HCT116 (cell line): ENCODE measurements at regions not wholly inside any gene's neighbourhood (a gene's known extent, or its start where the extent isn't known, plus 50 kb on each side); places are given as distances from the start of the nearest gene placed in this dataset.

Experiments
- ATAC-seq: fragments of 200-7000 bp; cut with Tn5 transposase; 2 replicates; pipeline ENCODE4 v1.9.1; 2020; ENCODE audit warnings: mild to moderate bottlenecking, moderate library complexity
- BruUV-seq: library from RNA; stranded (reverse); fragments of 400-500 nt; replicated peaks from 2 replicates; lab custom pipeline; 2021; lab: Mats Ljungman, UMichigan
- CTCF ChIA-PET: fragments of 300-600 bp; sonication (Branson Sonifier 250); formaldehyde crosslinking; loops from one replicate; lab custom pipeline; 2021; ENCODE audit warnings: antibody characterized with exemption; lab: Charles Lee
- POLR2A ChIA-PET: fragments of 300-600, 350-600 bp; sonication (Branson Sonifier 250); formaldehyde crosslinking; loops from one replicate; lab custom pipeline; 2021; ENCODE audit warnings: antibody characterized with exemption; lab: Charles Lee
- RAD21 ChIA-PET, 2 experiments: fragments of 300-600 bp; sonication (Branson Sonifier 250); formaldehyde crosslinking; loops; one replicate each; lab custom pipeline; 2023; ENCODE audit warnings: low total read pairs in 2 of 2; ENCODE audit not compliant: uncharacterized antibody in 2 of 2, unreplicated experiment in 2 of 2, low non-redundant PET in 1 of 2; lab: Charles Lee
- DNase-seq: peaks from one replicate; pipeline ENCODE4 v3.0.0-alpha.2; 2010; ENCODE audit warnings: low read depth, low spot score
- H2AFZ ChIP-seq: fragments of 200-600 bp; shearing (Covaris generic), sonication (generic); 2 replicates; pipeline ENCODE4 v1.6.1; 2017; ENCODE audit warnings: low read depth, mixed run types, mixed read lengths, antibody characterized with exemption, low read length; ENCODE audit not compliant: poor library complexity, severe bottlenecking
- H3K27ac ChIP-seq: 2 replicates; pipeline ENCODE4 v1.5.1; 2012; ENCODE audit warnings: low read depth, low read length
- H3K27me3 ChIP-seq: fragments of 200-600 bp; sonication (generic); 2 replicates; pipeline ENCODE4 v1.6.1; 2016; ENCODE audit warnings: mixed run types, low read length, mixed read lengths; ENCODE audit not compliant: insufficient read depth
- H3K36me3 ChIP-seq, 2 experiments: fragments of 200-500 bp in 1 of 2; fragments of 200-600 bp in 1 of 2; sonication (Bioruptor generic) in 1 of 2; sonication (generic) in 1 of 2; 2 replicates each; pipeline versions ENCODE4 v1.5.1 to v1.6.1; 2014 to 2016; ENCODE audit warnings: low read length in 2 of 2, inconsistent platforms in 1 of 2, mixed read lengths in 1 of 2, mixed run types in 1 of 2; ENCODE audit not compliant: insufficient read depth in 2 of 2, control insufficient read depth in 1 of 2
- H3K4me1 ChIP-seq, 2 experiments: fragments of 200-600 bp in 1 of 2; sonication (generic) in 1 of 2; 2 replicates each; pipeline versions ENCODE4 v1.5.1 to v1.6.1; 2012 to 2017; ENCODE audit warnings: low read length in 2 of 2, inconsistent platforms in 1 of 2, mild to moderate bottlenecking in 1 of 2, mixed read lengths in 1 of 2, mixed run types in 1 of 2, moderate library complexity in 1 of 2; ENCODE audit not compliant: insufficient read depth in 2 of 2, control insufficient read depth in 1 of 2
- H3K4me2 ChIP-seq: fragments of 200-600 bp; sonication (generic); 2 replicates; pipeline ENCODE4 v1.6.1; 2017; ENCODE audit warnings: mixed run types, low read length, mixed read lengths
- H3K4me3 ChIP-seq, 2 experiments: fragments of 200-600 bp in 1 of 2; sonication (generic) in 1 of 2; replicated peaks in 1 of 2; 2 replicates each; pipeline ENCODE4 v1.5.1; 2011 to 2016; ENCODE audit warnings: low read length in 2 of 2, control low read depth in 1 of 2, low read depth in 1 of 2, mild to moderate bottlenecking in 1 of 2, mixed read lengths in 1 of 2, mixed run types in 1 of 2
- H3K79me2 ChIP-seq: fragments of 200-600 bp; sonication (generic); 2 replicates; pipeline ENCODE4 v1.6.1; 2017; ENCODE audit warnings: mild to moderate bottlenecking, mixed run types, low read length, moderate library complexity, mixed read lengths; ENCODE audit not compliant: insufficient read depth
- H3K9ac ChIP-seq: fragments of 200-600 bp; sonication (generic); 2 replicates; pipeline ENCODE4 v1.6.1; 2016; ENCODE audit warnings: low read length, mixed read lengths
- H3K9me2 ChIP-seq: fragments of 200-600 bp; sonication (generic), shearing (Covaris generic); 2 replicates; pipeline ENCODE4 v1.6.1; 2017; ENCODE audit warnings: mixed run types, mild to moderate bottlenecking, moderate library complexity; ENCODE audit not compliant: insufficient read depth
- H3K9me3 ChIP-seq, 2 experiments: fragments of 200-500 bp in 1 of 2; fragments of 200-600 bp in 1 of 2; sonication (Bioruptor generic) in 1 of 2; sonication (generic) in 1 of 2; 2 replicates each; pipeline ENCODE4 v1.6.1; 2014 to 2017; ENCODE audit warnings: low read length in 2 of 2, mixed read lengths in 2 of 2, inconsistent platforms in 1 of 2, low read depth in 1 of 2, mild to moderate bottlenecking in 1 of 2, mixed run types in 1 of 2, moderate library complexity in 1 of 2; ENCODE audit not compliant: control insufficient read depth in 1 of 2, insufficient read depth in 1 of 2
- H4K20me1 ChIP-seq: fragments of 200-600 bp; sonication (generic), shearing (Covaris generic); 2 replicates; pipeline ENCODE4 v1.6.1; 2017; ENCODE audit warnings: mixed run types, mild to moderate bottlenecking, moderate library complexity; ENCODE audit not compliant: insufficient read depth
- CBX3 ChIP-seq: IDR thresholded peaks from 2 replicates; pipeline ENCODE4 v1.6.1; 2012; ENCODE audit warnings: low read depth
- EGR1 ChIP-seq: IDR thresholded peaks from 2 replicates; pipeline ENCODE4 v1.6.1; 2012; ENCODE audit warnings: low read depth
- ELF1 ChIP-seq: IDR thresholded peaks from 2 replicates; pipeline ENCODE4 v1.6.1; 2012; ENCODE audit warnings: low read depth, borderline replicate concordance
- EZH2 ChIP-seq: fragments of 200-600 bp; sonication (generic); IDR thresholded peaks from 2 replicates; pipeline ENCODE4 v1.6.1; 2017; ENCODE audit warnings: antibody characterized with exemption, mixed run types
- EZH2phosphoT487 ChIP-seq: fragments of 200-600 bp; IDR thresholded peaks from 2 replicates; pipeline ENCODE4 v1.6.1; 2018; ENCODE audit warnings: antibody characterized with exemption, borderline replicate concordance
- FOSL1 ChIP-seq: IDR thresholded peaks from 2 replicates; pipeline ENCODE4 v1.6.1; 2012; ENCODE audit warnings: low read depth
- JUND ChIP-seq: IDR thresholded peaks from 2 replicates; pipeline ENCODE4 v1.6.1; 2012
- POLR2A ChIP-seq: IDR thresholded peaks from 2 replicates; pipeline ENCODE4 v1.7.0; 2011; ENCODE audit warnings: borderline replicate concordance; ENCODE audit not compliant: insufficient read depth, insufficient read length; ENCODE audit errors: extremely low read depth
- POLR2AphosphoS5 ChIP-seq: IDR thresholded peaks from 2 replicates; pipeline ENCODE4 v1.6.1; 2011; ENCODE audit warnings: mild to moderate bottlenecking, low read depth, low read length, moderate library complexity
- RAD21 ChIP-seq: IDR thresholded peaks from 2 replicates; pipeline ENCODE4 v1.6.1; 2012; ENCODE audit warnings: low read depth, mild to moderate bottlenecking
- SP1 ChIP-seq: IDR thresholded peaks from 2 replicates; pipeline ENCODE4 v1.6.1; 2012; ENCODE audit warnings: low read depth
- SRF ChIP-seq: IDR thresholded peaks from 2 replicates; pipeline ENCODE4 v1.6.1; 2012; ENCODE audit warnings: low read depth
- TCF7L2 ChIP-seq: IDR thresholded peaks from 2 replicates; pipeline ENCODE4 v1.7.0; 2011; ENCODE audit warnings: borderline replicate concordance, inconsistent platforms; ENCODE audit not compliant: insufficient read depth, insufficient read length; ENCODE audit errors: extremely low read depth
- YY1 ChIP-seq: IDR thresholded peaks from 2 replicates; pipeline ENCODE4 v1.6.1; 2011; ENCODE audit warnings: low read length, low read depth, moderate library complexity, mild to moderate bottlenecking; ENCODE audit not compliant: insufficient replicate concordance; ENCODE audit errors: extremely low read depth
- ZFX ChIP-seq: fragments of 450-650 bp; IDR thresholded peaks from 2 replicates; pipeline ENCODE4 v1.6.1; 2017
- ZNF274 ChIP-seq: fragments of 200-500 bp; sonication (Bioruptor generic); IDR thresholded peaks from 2 replicates; pipeline ENCODE4 v1.6.1; 2014; ENCODE audit warnings: mild to moderate bottlenecking, low read depth, low read length, inconsistent platforms
- intact Hi-C: fragments of 100-400 bp; cut with micrococcal nuclease; formaldehyde crosslinking; loops from 2 replicates; pipeline ENCODE4 v1.10.0; 2022
- TF ChIP-seq, protein P1 (sequence below): IDR thresholded peaks from 2 replicates; pipeline ENCODE4 v1.6.1; 2011; ENCODE audit warnings: mild to moderate bottlenecking, low read length, moderate library complexity; ENCODE audit not compliant: insufficient replicate concordance; ENCODE audit errors: extremely low read depth
- TF ChIP-seq, protein P2 (sequence below), 3 experiments: fragments of 200-600 bp in 1 of 3; sonication (generic) in 1 of 3; IDR thresholded peaks in 2 of 3; conservative IDR thresholded peaks in 1 of 3; 2 replicates each; pipeline ENCODE4 v1.5.1; 2012 to 2017; ENCODE audit warnings: low read depth in 2 of 3, low read length in 2 of 3, antibody characterized with exemption in 1 of 3, borderline replicate concordance in 1 of 3, control low read depth in 1 of 3, mild to moderate bottlenecking in 1 of 3, mixed read lengths in 1 of 3, mixed run types in 1 of 3, moderate library complexity in 1 of 3; ENCODE audit not compliant: insufficient read depth in 1 of 3
- TF ChIP-seq, protein P3 (sequence below): IDR thresholded peaks from 2 replicates; pipeline ENCODE4 v1.6.1; 2012; ENCODE audit warnings: low read depth

DNA sequence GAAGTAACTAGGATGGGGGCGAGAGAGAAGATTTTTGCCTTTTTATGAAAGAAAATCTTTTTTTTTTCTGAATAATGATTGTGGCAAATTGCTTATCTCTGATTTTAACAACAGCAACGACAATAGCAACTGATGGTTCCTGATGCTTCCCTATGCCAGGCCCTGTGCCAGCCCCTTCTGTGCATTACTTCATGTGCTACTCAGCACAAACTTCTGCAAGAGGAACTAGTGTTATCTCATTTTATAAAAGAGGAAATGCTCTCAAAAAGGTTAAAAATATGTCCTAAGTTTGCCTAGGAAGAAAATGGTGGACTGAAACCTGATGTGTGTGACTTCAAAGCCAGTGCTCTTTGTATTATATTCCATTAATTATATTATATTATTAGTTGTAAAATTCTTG is 74.0 kb upstream of the RALGAPA2 start:
- Histone ChIP-seq H3K4me1 (no peaks in the 10 kb centered on the region), H3K9me3 (no peaks in the 10 kb centered on the region), H3K27me3 (peaks cover 7% of the 10 kb centered on the region; the same call in 1 of the 2 replicates), H3K36me3 (no peaks in the 10 kb centered on the region), H3K9ac (no peak overlapping the region), H3K9me2 (no peaks in the 10 kb centered on the region), H2AFZ (no peak overlapping the region), H3K4me3 (no peak overlapping the region), H3K79me2 (no peaks in the 10 kb centered on the region)
- DNase-seq = no peak
- ChIA-PET RAD21 (no interaction called here), POLR2A (no interaction called here), CTCF (no interaction called here)
- intact Hi-C loops = no loop called here
- TF ChIP-seq, protein P1, sequence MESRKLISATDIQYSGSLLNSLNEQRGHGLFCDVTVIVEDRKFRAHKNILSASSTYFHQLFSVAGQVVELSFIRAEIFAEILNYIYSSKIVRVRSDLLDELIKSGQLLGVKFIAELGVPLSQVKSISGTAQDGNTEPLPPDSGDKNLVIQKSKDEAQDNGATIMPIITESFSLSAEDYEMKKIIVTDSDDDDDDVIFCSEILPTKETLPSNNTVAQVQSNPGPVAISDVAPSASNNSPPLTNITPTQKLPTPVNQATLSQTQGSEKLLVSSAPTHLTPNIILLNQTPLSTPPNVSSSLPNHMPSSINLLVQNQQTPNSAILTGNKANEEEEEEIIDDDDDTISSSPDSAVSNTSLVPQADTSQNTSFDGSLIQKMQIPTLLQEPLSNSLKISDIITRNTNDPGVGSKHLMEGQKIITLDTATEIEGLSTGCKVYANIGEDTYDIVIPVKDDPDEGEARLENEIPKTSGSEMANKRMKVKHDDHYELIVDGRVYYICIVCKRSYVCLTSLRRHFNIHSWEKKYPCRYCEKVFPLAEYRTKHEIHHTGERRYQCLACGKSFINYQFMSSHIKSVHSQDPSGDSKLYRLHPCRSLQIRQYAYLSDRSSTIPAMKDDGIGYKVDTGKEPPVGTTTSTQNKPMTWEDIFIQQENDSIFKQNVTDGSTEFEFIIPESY = no peak
- TF ChIP-seq RAD21 (no peak), EZH2 (no peak), TCF7L2 (no peak), POLR2A (no peak), YY1 (no peak), CBX3 (no peak), SRF (no peak), EZH2phosphoT487 (no peak), ELF1 (no peak), JUND (no peak), SP1 (no peak), POLR2AphosphoS5 (no peak), ZNF274 (no peak), ZFX (no peak), FOSL1 (no peak), EGR1 (no peak)
- TF ChIP-seq, protein P2, sequence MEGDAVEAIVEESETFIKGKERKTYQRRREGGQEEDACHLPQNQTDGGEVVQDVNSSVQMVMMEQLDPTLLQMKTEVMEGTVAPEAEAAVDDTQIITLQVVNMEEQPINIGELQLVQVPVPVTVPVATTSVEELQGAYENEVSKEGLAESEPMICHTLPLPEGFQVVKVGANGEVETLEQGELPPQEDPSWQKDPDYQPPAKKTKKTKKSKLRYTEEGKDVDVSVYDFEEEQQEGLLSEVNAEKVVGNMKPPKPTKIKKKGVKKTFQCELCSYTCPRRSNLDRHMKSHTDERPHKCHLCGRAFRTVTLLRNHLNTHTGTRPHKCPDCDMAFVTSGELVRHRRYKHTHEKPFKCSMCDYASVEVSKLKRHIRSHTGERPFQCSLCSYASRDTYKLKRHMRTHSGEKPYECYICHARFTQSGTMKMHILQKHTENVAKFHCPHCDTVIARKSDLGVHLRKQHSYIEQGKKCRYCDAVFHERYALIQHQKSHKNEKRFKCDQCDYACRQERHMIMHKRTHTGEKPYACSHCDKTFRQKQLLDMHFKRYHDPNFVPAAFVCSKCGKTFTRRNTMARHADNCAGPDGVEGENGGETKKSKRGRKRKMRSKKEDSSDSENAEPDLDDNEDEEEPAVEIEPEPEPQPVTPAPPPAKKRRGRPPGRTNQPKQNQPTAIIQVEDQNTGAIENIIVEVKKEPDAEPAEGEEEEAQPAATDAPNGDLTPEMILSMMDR (IDR thresholded peaks at IDR 0.05 in 2 of 3, conservative IDR thresholded peaks at IDR 0.05 in 1 of 3; ENCODE audit: borderline replicate concordance in 1 of 3, insufficient read depth in 1 of 3, low read depth in 2 of 3, low read length in 2 of 3) = no peak
- TF ChIP-seq, protein P3, sequence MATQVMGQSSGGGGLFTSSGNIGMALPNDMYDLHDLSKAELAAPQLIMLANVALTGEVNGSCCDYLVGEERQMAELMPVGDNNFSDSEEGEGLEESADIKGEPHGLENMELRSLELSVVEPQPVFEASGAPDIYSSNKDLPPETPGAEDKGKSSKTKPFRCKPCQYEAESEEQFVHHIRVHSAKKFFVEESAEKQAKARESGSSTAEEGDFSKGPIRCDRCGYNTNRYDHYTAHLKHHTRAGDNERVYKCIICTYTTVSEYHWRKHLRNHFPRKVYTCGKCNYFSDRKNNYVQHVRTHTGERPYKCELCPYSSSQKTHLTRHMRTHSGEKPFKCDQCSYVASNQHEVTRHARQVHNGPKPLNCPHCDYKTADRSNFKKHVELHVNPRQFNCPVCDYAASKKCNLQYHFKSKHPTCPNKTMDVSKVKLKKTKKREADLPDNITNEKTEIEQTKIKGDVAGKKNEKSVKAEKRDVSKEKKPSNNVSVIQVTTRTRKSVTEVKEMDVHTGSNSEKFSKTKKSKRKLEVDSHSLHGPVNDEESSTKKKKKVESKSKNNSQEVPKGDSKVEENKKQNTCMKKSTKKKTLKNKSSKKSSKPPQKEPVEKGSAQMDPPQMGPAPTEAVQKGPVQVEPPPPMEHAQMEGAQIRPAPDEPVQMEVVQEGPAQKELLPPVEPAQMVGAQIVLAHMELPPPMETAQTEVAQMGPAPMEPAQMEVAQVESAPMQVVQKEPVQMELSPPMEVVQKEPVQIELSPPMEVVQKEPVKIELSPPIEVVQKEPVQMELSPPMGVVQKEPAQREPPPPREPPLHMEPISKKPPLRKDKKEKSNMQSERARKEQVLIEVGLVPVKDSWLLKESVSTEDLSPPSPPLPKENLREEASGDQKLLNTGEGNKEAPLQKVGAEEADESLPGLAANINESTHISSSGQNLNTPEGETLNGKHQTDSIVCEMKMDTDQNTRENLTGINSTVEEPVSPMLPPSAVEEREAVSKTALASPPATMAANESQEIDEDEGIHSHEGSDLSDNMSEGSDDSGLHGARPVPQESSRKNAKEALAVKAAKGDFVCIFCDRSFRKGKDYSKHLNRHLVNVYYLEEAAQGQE = no peak
- TF ChIP-seq, all 23 proteins: peak for 0
- H3K27ac ChIP-seq = no peak overlapping the region
- BruUV-seq = no TSS peak
- no peak for ATAC-seq
- no peaks in the 10 kb centered on the region for H4K20me1 ChIP-seq
- no peak overlapping the region for H3K4me2 ChIP-seq
